GM19438 (cell line): ENCODE measurements at regions not wholly inside any gene's neighbourhood (a gene's known extent, or its start where the extent isn't known, plus 50 kb on each side); places are given as distances from the start of the nearest gene placed in this dataset.
"Not testable (repeated sequence)": the region's sequence is repeated elsewhere in the genome, so short reads cannot be mapped to it uniquely, and the experiment has no call there.

Experiments
- ATAC-seq: cut with Tn5 transposase; IDR thresholded peaks from one replicate; pipeline ENCODE4 v1.9.1; 2021; ENCODE audit warnings: low read depth; ENCODE audit not compliant: unreplicated experiment

GRCh38 chr13:90943946-90944345 lies 403.5 kb upstream of the MIR17HG start:
- no peak for ATAC-seq

GRCh38 chr13:90945146-90945545 lies 402.3 kb upstream of the MIR17HG start:
- ATAC-seq: not testable (repeated sequence)

GRCh38 chr13:90946125-90946524 lies 401.4 kb upstream of the MIR17HG start:
- ATAC-seq: not testable (repeated sequence)

GRCh38 chr13:90947976-90948375 lies 399.5 kb upstream of the MIR17HG start:
- ATAC-seq: no peak

GRCh38 chr13:90950160-90950559 lies 397.3 kb upstream of the MIR17HG start:
- ATAC-seq: no peak

- no peak for ATAC-seq
Measured at GRCh38 chr13:90951663-90952062, 395.8 kb upstream of the MIR17HG start.

GRCh38 chr13:90952326-90952725 lies 395.2 kb upstream of the MIR17HG start:
- ATAC-seq: no peak

GRCh38 chr13:90954605-90955195 lies 392.8 kb upstream of the MIR17HG start:
- no peak for ATAC-seq

GRCh38 chr13:90956031-90956430 lies 391.5 kb upstream of the MIR17HG start:
- no peak for ATAC-seq

- no peak for ATAC-seq
Measured at GRCh38 chr13:90958866-90959265, 388.6 kb upstream of the MIR17HG start.

GRCh38 chr13:90968166-90968904 lies 379.2 kb upstream of the MIR17HG start:
- ATAC-seq: no peak

- ATAC-seq: no peak
Measured at GRCh38 chr13:90974249-90974975, 373.1 kb upstream of the MIR17HG start.

GRCh38 chr13:90979059-90979458 lies 368.4 kb upstream of the MIR17HG start:
- no peak for ATAC-seq

- ATAC-seq: no peak
Measured at GRCh38 chr13:90984756-90985155, 362.7 kb upstream of the MIR17HG start.

GRCh38 chr13:90995001-90995400 lies 352.5 kb upstream of the MIR17HG start:
- ATAC-seq: no peak

GRCh38 chr13:90995614-90996013 lies 351.9 kb upstream of the MIR17HG start:
- no peak for ATAC-seq

GRCh38 chr13:90997951-90998350 lies 349.5 kb upstream of the MIR17HG start:
- no peak for ATAC-seq

- no peak for ATAC-seq
Measured at GRCh38 chr13:90999401-90999800, 348.1 kb upstream of the MIR17HG start.

- no peak for ATAC-seq
Measured at GRCh38 chr13:91001371-91001770, 346.1 kb upstream of the MIR17HG start.

- ATAC-seq: no peak
Measured at GRCh38 chr13:91014696-91015095, 332.8 kb upstream of the MIR17HG start.

GRCh38 chr13:91017031-91017668 lies 330.3 kb upstream of the MIR17HG start:
- ATAC-seq: peak; percentile 96
